HG03442 (cell line): ENCODE measurements at regions not wholly inside any gene's neighbourhood (a gene's known extent, or its start where the extent isn't known, plus 50 kb on each side); places are given as distances from the start of the nearest gene placed in this dataset.
"Not testable (repeated sequence)": the region's sequence is repeated elsewhere in the genome, so short reads cannot be mapped to it uniquely, and the experiment has no call there.

Experiments
- ATAC-seq: cut with Tn5 transposase; IDR thresholded peaks from one replicate; pipeline ENCODE4 v1.9.1; 2021; ENCODE audit warnings: mild to moderate bottlenecking, moderate library complexity; ENCODE audit not compliant: unreplicated experiment

DNA sequence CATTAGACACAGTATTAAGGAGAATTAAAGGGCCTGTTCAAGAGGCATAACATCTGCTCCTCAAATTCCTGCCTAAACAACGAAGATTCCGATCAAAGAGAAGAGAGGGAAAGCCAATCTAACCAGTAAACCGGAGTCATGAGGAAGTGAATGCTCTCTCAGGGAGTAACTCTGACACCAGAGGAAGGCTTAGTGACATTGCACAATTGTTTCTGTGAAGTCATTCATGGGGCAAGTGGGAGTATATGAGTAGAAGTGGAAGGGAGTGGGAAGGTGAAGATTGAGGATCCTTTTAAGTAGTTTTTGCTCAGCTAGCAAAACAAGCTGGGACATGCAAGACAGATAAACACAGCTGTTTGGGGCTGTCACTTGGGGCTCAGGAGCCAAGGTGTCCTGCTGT is 136.4 kb upstream of the FAM174A start:
- peak; percentile 39 for ATAC-seq

DNA sequence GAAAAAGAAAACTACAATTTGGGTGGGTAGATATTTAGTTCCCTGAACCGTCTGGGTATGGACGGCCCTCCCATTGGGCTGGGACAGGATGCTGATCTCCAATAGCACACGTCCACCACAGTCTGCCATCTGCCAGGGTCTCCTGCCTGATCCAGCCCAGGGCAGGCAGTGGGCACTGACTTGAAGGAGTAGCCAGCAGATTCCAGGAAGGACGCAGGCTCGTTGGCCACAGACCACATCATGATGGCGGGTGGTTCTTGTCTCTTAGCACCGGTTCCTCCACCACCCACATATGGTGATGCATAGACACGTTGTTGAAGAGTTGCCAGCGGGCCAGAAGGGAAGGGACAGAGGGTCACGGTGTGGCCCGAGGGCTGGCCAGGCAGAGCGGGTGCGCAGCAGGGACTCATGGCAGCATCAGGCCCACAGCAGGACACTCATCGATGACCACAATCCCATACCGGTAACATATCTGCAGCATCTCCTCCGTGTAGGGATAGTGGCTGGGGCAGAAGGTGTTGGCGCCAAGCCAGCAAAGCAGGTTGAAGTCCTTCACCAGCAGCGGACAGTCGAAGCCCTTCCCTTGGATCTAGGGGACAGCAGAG is 155.8 kb upstream of the FAM174A start:
- not testable (repeated sequence) for ATAC-seq

DNA sequence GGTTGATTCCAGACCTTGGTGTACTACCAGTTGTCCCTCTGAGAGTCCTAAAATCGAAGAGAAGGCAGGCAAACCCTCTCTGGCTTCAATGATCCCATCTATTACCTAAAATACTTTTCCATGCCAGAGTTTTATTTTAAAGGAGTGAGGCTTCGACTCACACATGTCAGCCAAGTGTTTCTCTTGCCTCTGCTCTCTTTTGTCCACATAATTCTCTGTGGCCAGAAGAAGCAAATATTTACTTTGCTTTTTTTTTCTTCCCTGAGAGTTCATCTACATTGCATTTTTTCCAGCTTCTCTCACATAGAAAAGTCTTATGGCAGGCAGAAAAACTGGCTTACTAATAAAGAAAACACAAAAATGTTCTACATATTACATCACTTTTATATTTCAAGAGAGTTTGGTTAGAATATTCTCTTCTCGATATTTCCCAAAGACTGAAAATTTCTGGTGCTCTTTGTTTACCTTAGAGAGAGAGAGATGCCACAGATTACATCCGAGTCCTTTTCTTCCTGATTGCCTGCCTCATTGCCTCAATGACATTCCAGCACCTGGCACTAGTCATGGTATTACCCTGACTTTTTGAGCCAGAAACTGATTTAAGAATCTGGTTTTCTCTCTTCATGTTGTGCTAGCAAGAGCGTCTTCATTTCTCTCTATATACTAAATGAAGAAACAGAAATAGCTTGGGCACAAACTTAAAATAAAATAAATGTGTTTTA is 170.3 kb upstream of the FAM174A start:
- not testable (repeated sequence) for ATAC-seq

DNA sequence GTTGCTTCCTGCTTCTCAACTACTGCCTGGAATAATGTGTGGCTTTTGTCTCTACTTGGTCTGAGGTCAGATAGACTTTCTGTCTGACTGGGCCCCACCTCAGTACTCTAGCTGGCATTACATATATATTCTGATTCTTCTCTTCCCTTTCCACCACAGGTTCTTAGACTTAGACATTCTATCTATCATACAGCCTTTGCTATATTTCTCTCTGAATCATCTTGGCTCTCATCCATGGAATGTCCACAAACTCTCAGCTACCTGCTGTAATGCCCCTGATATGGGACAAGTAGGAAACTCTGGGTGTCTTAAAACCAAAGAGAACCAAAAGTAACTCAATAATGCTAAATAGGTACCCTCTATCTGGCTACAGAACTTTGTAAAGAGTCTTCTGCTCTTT is 170.8 kb upstream of the FAM174A start:
- not testable (repeated sequence) for ATAC-seq

DNA sequence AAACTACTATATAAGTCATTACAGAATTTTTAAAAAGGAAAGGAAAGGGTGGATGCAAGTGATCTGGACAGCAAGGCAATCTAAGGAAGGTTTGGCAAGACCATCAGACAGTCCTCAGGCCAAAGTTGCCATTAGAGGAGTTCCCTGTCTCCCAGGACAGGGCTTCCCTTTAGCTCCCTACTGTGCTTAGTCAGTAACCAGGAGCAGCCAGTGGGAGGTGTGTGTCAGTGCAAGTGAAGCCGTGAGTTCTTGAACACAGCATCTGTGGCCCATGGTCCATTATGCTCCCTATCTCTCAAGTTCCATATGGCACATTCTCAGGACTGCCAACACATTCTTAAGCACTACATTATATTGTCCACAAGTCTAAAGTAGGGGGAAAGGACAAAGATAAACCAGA is 175.2 kb upstream of the FAM174A start:
- ATAC-seq: not testable (repeated sequence)

DNA sequence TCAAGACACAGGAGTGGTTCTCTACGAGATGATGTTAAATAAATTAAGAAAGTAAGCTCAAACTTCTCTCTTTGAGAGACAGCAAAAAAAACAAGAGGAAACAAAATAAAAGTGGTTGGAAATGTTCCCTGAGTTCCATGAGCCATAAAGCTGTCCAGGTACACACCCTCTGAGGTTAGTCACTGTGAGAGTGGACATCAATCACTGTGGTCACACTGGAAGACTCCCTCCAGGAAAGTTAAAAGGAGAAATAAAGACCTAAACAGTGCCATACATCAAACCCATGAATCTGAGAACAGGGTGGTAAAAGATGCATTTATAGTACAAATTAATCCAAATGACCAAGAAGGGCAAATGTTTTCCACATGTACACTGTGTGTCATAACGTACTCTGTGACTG is 188.9 kb upstream of the FAM174A start:
- not testable (repeated sequence) for ATAC-seq

DNA sequence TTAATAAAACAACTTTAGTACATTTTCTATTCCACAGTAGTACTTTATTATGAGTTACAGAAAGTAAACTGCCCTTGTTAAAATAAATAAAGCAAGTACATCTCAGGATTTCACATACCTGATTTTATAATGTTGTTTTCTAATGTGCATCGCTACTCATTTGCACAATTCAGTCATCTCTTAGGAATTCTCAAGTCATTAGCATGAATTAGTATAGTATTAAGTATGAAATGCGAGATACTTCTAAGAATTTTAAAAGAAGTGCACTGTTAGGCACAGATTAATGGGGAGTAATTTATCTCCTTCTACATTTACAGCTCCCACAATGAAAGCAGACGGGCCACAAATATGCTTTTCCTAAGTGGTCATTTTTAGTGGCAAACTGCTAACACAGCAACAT is 193.7 kb upstream of the FAM174A start:
- not testable (repeated sequence) for ATAC-seq

DNA sequence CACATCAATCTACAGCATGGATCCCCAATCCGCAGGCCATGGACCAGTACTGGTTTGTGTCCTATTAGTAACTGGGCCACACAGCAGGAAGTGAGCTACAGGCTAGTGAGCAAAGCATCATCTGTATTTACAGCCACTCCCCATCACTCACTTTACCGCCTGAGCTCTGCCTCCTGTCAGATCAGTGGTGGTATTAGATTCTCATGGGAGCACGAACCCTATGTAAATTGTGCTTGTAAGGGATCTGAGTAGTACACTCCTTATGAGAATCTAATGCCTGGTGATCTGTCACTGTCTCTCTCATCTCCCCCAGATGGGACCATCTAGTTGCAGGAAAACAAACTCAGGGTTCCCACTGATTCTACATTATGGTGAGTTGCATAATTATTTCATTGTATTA is 212.7 kb upstream of the FAM174A start:
- no peak for ATAC-seq

DNA sequence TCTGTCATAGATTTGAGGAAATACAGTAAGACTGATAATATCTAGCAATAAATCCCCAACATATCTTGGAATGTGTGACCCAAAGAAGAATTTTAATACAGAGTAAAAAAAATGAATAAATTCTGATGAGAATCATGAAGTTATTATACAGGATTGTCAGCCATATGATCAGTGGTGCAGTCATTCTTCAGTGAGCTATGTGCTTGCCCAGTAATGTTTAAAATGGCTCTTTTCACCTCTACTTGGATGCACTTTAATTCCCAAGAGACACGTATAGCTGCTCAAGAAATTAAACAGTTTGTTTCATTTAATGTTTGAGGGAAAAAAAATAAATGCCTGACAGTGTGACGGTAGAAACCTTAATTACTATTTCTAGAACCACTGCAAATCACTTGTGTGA is 215.3 kb upstream of the FAM174A start:
- ATAC-seq: no peak

DNA sequence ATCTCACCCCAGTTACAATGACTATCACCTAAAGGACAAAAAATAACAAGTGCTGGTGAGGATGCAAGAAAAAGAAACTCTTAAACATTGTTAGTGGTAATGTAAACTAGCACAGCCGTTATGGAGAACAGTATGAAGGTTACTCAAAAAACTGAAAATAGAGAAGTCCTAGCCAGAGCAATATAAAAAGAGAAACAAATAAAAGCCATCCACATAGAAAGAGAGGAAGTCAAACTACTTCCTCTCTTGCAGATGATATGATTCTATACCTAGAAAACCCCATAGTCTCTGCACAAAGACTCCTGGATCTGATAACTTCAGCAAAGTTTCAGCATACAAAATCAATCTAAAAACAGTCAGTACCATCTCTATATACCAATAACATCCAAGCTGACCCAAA is 221.5 kb upstream of the FAM174A start:
- no peak for ATAC-seq

DNA sequence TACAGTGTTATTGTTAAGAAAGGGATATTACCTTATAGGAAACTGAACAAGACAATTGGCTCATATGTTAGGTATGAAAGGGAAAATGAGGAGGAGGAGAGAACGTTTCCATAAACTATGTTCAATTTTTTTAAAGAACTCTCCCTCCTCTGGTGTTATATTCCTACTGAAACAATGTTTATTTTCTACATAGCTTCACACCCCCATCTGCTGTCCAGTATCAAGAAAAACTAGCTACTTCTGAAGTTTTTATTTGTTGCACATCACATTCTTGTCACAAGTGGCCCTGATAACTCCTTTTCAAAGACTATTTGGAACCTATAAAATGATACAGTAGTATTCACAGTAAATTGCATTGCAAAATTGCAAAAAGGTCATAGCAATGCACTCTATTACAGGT is 223.4 kb upstream of the FAM174A start:
- ATAC-seq: no peak

DNA sequence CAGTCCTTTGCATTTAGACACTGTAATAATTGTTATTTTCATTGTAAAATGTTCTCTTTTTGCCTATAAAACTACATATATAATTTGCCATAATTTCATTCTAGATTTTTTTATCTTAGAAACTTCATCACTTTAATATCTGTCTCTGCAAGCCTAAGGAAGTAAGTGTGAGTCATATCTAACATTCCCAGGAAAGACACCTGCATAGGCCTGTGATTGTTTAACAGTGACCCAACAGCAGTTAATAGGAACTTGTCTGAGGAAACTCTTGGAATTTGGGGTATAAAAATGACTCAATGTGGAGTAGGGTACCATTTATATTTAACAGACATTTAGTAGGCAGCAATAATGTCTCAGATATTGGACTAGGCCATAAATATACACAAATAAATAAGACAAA is 229.2 kb upstream of the FAM174A start:
- ATAC-seq: no peak

DNA sequence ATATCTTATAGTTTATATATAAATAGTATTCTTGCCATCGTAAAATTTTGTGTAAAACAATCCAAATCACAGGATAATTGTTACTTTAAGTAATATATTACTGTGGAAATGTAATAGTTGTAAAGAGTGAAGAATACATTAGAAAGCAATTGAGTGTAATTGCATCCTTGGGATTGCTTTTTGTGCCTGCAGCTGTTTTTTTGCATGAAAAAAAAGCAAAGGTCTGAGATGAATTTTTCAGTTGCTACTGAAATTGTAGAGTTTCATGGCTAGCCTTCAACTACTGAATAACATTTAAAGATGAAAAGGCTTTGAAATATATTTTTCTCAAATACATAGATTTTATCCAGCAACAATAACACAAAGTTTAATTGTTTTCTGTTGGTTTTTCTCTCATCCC is 232.0 kb upstream of the FAM174A start:
- no peak for ATAC-seq

DNA sequence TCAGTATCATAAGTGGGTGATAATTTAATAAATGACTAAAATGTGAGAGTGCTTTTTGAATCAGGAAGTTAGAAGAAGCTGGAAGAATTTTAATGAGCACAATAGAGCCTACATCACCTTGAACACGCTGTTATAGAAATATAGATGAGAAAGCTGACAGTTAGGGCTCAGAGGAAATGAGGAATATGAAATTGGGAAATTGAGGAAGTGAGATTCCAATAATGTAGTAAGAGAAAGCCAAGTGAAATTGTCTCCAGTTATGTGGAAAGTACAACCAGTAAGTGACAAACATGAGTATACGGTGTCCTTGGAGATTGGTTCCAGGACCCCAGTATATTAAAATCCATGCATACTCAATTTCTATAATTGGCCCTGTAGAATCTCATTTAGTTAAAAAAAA is 235.9 kb upstream of the FAM174A start:
- no peak for ATAC-seq

DNA sequence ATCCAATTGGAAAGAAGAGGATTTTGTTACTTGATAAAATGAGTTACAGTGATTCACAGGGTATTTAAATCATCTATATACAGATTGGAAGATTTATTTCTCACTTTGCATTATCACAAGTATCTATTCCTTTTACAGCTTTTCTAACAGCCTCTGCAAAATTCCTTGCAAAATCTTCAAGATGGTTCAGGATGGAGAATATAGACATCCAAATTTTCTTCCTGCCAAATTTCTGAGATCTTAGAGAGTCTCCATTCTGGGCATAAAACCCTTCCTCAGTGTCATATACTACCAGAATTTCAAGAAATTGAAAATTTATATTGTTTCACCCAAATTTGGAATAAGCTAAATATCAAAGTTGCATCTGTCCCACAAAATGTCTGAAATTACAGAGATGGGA is 259.1 kb upstream of the FAM174A start:
- ATAC-seq: no peak

DNA sequence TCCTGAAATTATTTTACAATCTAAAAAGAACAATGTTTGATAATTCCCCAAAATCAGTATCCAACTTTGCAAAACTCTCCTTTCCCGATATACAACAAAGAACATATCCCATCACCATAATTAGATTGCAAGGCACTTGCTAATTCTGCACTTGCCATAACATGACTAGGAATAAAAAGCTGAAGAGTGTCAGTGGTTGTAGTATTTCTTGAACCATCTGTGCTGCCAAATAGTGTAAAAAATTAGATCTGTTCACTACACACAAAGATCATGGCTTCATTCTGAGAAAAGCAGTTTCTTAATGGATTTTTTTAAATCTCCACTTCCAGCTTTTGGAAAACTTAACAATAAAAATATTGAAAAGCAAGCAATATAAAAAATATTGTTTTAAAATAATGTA is 259.5 kb upstream of the FAM174A start:
- no peak for ATAC-seq

DNA sequence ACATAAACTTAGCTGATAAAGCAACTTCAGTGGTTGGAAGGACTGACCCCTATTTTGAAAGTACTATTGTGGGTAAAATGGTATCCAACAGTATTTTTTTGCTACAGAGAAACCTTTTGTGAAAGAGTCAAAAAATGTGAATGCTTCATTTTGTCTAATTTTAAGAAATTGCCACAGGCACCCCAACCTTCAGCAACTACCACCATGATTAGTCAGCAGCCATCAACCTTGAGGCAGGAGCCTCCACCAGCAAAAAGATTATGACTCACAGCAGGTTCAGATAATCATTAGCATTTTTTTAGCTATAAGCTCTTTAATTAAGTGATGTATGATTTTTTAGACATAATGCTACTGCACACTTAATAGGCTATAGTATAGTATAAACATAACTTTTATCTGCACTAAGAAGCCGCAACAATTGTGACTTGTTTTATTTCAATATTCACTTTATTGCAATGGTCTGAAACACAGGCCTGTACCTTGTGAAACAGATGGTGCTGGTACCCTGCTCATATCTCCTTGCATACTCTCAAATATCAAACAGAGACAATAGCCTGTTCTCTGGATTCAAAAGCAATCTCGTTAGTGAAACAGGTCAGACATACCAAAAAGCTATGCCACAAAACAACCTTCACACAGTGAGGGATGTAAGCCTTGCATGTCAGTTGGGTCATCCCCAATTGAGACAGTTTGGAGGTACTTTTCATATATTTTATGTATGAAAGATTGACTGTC is 261.2 kb upstream of the FAM174A start:
- no peak for ATAC-seq

DNA sequence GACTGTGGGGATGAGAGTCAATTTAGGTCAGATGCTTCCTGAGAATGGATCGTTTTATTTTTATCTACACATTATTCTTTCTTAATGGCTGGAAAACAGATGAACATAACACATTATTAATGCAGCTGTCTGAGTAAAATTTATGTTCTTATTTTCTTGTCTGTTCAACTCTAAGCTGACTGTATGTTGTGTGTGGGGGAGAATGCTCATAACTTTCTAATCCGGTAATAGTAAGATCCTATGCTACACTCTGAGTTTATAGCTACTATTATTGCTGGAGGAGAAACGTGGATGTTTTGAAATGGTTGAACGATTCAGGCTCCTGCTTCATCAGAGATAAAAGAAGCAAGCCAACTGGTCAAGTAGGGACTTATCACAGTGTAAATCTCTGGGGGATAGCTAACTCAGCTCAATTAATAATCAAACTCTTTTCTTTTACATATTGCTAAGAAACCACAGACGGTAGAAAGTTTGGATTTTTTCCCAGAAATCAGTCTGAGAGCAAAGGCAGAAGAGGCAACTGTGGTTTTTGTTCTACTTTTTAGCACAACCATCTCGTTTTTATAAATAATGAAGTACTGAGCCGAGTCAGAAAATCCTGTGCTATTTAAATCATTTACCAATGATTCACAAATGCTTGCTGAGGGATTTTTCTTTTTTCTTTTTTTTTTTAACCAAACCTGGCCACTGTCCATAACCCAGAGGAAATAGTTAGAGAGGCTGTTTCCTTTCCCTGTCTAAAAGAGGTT is 265.0 kb upstream of the FAM174A start:
- ATAC-seq: no peak

DNA sequence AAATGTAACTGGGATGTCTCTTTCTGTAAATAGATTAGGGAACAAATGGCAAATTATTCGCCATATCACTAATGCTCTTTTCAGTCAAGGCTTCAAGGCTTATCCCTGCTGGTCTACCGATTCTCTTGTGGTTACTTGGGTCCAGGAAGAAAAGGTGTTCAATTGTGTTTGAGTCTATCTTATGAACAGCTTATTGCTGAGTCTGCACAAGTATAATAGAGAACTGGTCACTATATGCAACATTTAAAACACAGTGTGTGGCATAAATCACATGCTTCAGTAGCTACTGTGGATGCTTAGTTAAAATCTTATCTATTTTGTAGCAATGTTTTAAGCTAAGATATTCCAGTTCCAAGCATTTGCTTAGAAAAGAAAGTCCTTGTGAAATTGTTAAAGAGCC is 274.2 kb upstream of the FAM174A start:
- ATAC-seq: no peak

DNA sequence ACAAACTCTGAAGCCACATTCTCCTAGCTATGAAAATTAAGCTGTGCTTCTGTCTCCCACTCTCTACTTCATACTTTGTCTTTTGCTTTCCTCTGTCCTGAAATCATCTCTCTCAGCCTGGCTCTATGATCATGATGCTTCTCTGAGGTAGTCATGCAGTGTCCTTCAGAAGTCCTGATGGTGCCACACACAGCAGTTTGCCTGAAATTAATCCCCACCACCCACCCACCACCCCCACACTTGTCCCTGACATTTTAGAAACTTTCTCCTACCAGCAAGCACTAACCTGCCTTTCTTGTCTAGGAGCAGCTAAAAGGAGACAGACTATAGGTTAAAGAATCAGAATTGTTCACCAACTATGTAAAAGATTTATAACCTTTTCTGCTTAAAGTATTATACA is 282.2 kb upstream of the FAM174A start:
- no peak for ATAC-seq

DNA sequence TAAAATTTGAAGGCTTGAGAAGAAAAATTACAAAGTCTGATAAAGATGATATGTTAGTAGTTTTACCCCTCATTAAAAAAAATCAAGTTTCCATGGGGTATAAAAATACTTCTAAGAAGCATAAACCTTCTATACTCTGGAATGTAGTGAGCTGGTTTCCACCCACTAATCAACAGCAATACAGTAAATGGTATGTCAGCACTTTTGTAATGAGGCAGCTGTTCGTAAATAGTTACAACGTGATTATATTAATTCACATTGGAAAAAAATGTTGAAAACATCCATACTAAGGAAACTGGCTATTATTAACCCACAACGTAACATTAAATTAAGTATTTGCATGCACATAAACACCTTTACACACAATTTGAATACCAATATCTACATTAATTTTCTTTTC is 283.1 kb upstream of the FAM174A start:
- no peak for ATAC-seq

DNA sequence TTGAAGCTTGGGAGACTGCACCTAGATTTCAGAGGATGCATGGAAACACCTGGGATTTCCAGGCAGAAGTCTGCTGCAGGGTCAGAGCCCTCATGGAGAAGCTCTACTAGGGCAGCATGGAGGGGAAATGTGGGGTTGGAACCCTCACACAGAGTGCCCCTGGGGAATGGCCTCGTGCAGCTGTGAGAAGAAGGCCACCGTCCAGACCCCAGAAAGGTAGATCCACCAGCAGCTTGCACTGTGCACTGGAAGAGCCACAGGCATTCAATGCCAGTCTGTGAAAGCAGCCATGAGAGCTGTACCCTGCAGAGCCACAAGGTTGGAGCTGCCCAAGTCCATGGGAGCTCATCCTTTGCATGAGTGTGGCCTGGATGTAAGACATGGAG is 285.3 kb upstream of the FAM174A start:
- no peak for ATAC-seq
